Prostate gland (tissue), 2 donors: ENCODE measurements at regions not wholly inside any gene's neighbourhood (a gene's known extent, or its start where the extent isn't known, plus 50 kb on each side); places are given as distances from the start of the nearest gene placed in this dataset.

ENCODE experiments used
- DNase-seq: peaks from one replicate; pipeline ENCODE4 v3.0.0-alpha.2; 2019; ENCODE audit warnings: low spot score
- H3K27ac ChIP-seq, 2 donors: fragments of 200-600 bp; sonication (generic); 2 replicates each; pipeline ENCODE4 v1.5.1; 2017 to 2019
- H3K27me3 ChIP-seq: fragments of 200-600 bp; sonication (generic); replicated peaks from 2 replicates; pipeline ENCODE4 v1.5.1; 2019; ENCODE audit not compliant: insufficient read depth
- H3K36me3 ChIP-seq, 2 donors: fragments of 200-600 bp; sonication (generic); 1 replicate in 1 of 2; 2 replicates in 1 of 2; pipeline versions ENCODE4 v1.5.1 to v1.8.1; 2017 to 2019
- H3K4me1 ChIP-seq: fragments of 200-600 bp; sonication (generic); replicated peaks from 2 replicates; pipeline ENCODE4 v1.5.1; 2019
- H3K4me3 ChIP-seq, 2 donors: fragments of 200-600 bp; sonication (generic); 2 replicates each; pipeline ENCODE4 v1.5.1; 2017 to 2019
- H3K9me3 ChIP-seq: fragments of 200-600 bp; sonication (generic); 2 replicates; pipeline ENCODE4 v1.5.1; 2017
- CTCF ChIP-seq, 4 experiments: fragments of 200-600 bp in 2 of 4; fragments of 450-650 bp in 2 of 4; sonication (generic) in 2 of 4; IDR thresholded peaks; 1 replicate in 3 of 4; 2 replicates in 1 of 4; pipeline ENCODE4 v1.5.1; 2016 to 2019; ENCODE audit warnings: antibody characterized with exemption in 4 of 4, mild to moderate bottlenecking in 2 of 4, moderate library complexity in 2 of 4
- POLR2A ChIP-seq: fragments of 450-650 bp; IDR thresholded peaks from one replicate; pipeline ENCODE4 v1.6.1; 2016; ENCODE audit warnings: antibody characterized with exemption, mild to moderate bottlenecking
- POLR2AphosphoS5 ChIP-seq: sonication (generic); formaldehyde crosslinking; IDR thresholded peaks from one replicate; pipeline ENCODE4 v1.6.1; 2017; ENCODE audit warnings: antibody characterized with exemption
- WGBS: methylation state at CpG from one replicate; pipeline ENCODE4 v1.1.5; 2018; 5-methylcytosine and 5-hydroxymethylcytosine counted together
- intact Hi-C: fragments of 100-400 bp; cut with DNase I; formaldehyde crosslinking; loops from one replicate; pipeline ENCODE4 v1.14.2; 2022

- no peaks in the 10 kb centered on the region for H3K27me3 ChIP-seq
- WGBS, result 50% methylated on average over 6 of the region's 6 CpGs
- intact Hi-C loops, result no loop called here
- no peak overlapping the region for H3K4me3 ChIP-seq
- no peaks in the 10 kb centered on the region for H3K36me3 ChIP-seq
- no peaks in the 10 kb centered on the region for H3K4me1 ChIP-seq
- TF ChIP-seq POLR2A (no peak), CTCF (IDR thresholded peaks at IDR 0.05) (no peak), POLR2AphosphoS5 (no peak)
- no peak overlapping the region for H3K27ac ChIP-seq
- H3K9me3 ChIP-seq, result no peaks in the 10 kb centered on the region
- no peak for DNase-seq
Observed at GRCh38 chr18:46301081-46301480, 196.9 kb downstream of the HAUS1 start.

- 39% methylated on average over 9 of the region's 9 CpGs for WGBS
- Histone ChIP-seq H3K9me3 (no peaks in the 10 kb centered on the region), H3K27me3 (no peaks in the 10 kb centered on the region), H3K4me1 (no peaks in the 10 kb centered on the region), H3K4me3 (no peak overlapping the region), H3K36me3 (no peaks in the 10 kb centered on the region), H3K27ac (no peak overlapping the region)
- no peak for TF ChIP-seq POLR2A
- TF ChIP-seq CTCF (IDR thresholded peaks at IDR 0.05), result no peak
- no peak for TF ChIP-seq POLR2AphosphoS5
- intact Hi-C loops, result no loop called here
- DNase-seq, result no peak
Observed at GRCh38 chr18:46301571-46301970, 197.4 kb downstream of the HAUS1 start.

GRCh38 chr18:46302528-46303485, 198.6 kb downstream of the HAUS1 start:
- intact Hi-C loops, result no loop called here
- no peaks in the 10 kb centered on the region for H3K36me3 ChIP-seq
- H3K27ac ChIP-seq, result no peak overlapping the region
- WGBS, result 68% methylated on average over 19 of the region's 19 CpGs
- TF ChIP-seq POLR2AphosphoS5, result no peak
- TF ChIP-seq CTCF (IDR thresholded peaks at IDR 0.05), result no peak
- TF ChIP-seq POLR2A, result no peak
- no peaks in the 10 kb centered on the region for H3K27me3 ChIP-seq
- no peak for DNase-seq
- no peaks in the 10 kb centered on the region for H3K9me3 ChIP-seq
- H3K4me3 ChIP-seq, result no peak overlapping the region
- H3K4me1 ChIP-seq, result no peaks in the 10 kb centered on the region

GRCh38 chr18:46310258-46310657, 206.1 kb downstream of the HAUS1 start:
- H3K27ac ChIP-seq, result no peak overlapping the region
- intact Hi-C loops, result no loop called here
- no peak overlapping the region for H3K4me3 ChIP-seq
- no peaks in the 10 kb centered on the region for H3K36me3 ChIP-seq
- no peaks in the 10 kb centered on the region for H3K9me3 ChIP-seq
- no peaks in the 10 kb centered on the region for H3K27me3 ChIP-seq
- DNase-seq, result peak; percentile 62
- 52% methylated on average over 4 of the region's 4 CpGs for WGBS
- H3K4me1 ChIP-seq, result no peaks in the 10 kb centered on the region
- no peak for TF ChIP-seq POLR2A
- peak; percentile 51 for TF ChIP-seq POLR2AphosphoS5

GRCh38 chr18:46310675-46311345, 206.6 kb downstream of the HAUS1 start:
- WGBS, result 85% methylated on average over 9 of the region's 9 CpGs
- Histone ChIP-seq H3K36me3 (no peaks in the 10 kb centered on the region), H3K9me3 (no peaks in the 10 kb centered on the region), H3K4me1 (no peaks in the 10 kb centered on the region), H3K27me3 (no peaks in the 10 kb centered on the region), H3K4me3 (no peak overlapping the region), H3K27ac (no peak overlapping the region)
- intact Hi-C loops, result no loop called here
- no peak for DNase-seq
- no peak for TF ChIP-seq CTCF (IDR thresholded peaks at IDR 0.05)
- no peak for TF ChIP-seq POLR2A
